GM21723 (cell line): ENCODE measurements at regions not wholly inside any gene's neighbourhood (a gene's known extent, or its start where the extent isn't known, plus 50 kb on each side); places are given as distances from the start of the nearest gene placed in this dataset.
"Not testable (repeated sequence)": the region's sequence is repeated elsewhere in the genome, so short reads cannot be mapped to it uniquely, and the experiment has no call there.

ENCODE experiments used
- ATAC-seq: cut with Tn5 transposase; IDR thresholded peaks from one replicate; pipeline ENCODE4 v1.9.1; 2021; ENCODE audit warnings: mild to moderate bottlenecking, moderate library complexity; ENCODE audit not compliant: unreplicated experiment

DNA sequence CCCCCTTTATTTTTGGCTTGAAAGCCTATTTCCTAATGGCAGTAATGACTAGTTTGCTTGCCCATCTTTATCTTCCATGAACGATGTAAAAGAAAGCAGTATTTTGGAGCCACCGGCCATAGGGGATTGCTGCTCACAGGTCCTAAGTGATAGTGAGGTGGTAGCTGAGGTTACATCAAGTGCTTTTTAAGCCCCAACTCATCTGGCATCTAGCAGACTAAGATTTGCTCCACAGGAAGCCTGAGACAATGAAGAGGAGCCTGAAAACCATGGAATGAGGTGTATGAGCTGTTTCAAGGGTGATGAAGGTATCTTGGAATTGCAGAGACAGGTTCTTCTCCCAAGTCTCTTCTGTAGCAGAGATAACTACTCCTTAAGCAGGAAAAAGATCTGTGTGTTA lies 496.3 kb downstream of the XPNPEP1 start:
- no peak for ATAC-seq

GRCh38 chr10:109418795-109419194 lies 504.5 kb downstream of the XPNPEP1 start:
- ATAC-seq = no peak

GRCh38 chr10:109417803-109418202 lies 505.5 kb downstream of the XPNPEP1 start:
- ATAC-seq = no peak

GRCh38 chr10:109412353-109412752 lies 511.0 kb downstream of the XPNPEP1 start:
- ATAC-seq = no peak

- no peak for ATAC-seq
These were observed 511.4 kb downstream of the XPNPEP1 start for GRCh38 chr10:109411917-109412316.

- no peak for ATAC-seq
These were observed 518.0 kb downstream of the XPNPEP1 start for GRCh38 chr10:109405338-109405737.

GRCh38 chr10:109403551-109403950 lies 519.8 kb downstream of the XPNPEP1 start:
- ATAC-seq = no peak

GRCh38 chr10:109393425-109393824 lies 529.9 kb downstream of the XPNPEP1 start:
- ATAC-seq = no peak

- ATAC-seq = no peak
These were observed 536.4 kb downstream of the XPNPEP1 start for GRCh38 chr10:109386921-109387320.

DNA sequence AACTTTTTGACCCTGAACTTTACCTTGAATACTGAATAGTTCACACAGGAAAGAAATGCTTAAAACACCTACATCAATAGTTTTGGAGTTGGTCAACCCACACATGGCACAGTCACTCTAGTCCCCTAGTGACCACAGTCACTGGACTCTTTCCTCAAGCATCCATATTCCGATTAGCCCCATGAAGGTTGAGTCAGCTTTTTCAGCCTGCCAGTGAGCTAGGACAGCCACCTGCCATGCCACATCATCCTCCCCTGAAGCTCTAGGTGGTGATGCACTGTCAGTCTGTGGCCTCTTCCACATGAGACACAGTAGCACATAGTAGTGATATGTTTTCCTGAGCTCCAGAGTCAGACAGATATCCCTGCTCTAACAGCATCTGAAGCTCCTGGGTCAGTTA lies 537.2 kb downstream of the XPNPEP1 start:
- no peak for ATAC-seq

DNA sequence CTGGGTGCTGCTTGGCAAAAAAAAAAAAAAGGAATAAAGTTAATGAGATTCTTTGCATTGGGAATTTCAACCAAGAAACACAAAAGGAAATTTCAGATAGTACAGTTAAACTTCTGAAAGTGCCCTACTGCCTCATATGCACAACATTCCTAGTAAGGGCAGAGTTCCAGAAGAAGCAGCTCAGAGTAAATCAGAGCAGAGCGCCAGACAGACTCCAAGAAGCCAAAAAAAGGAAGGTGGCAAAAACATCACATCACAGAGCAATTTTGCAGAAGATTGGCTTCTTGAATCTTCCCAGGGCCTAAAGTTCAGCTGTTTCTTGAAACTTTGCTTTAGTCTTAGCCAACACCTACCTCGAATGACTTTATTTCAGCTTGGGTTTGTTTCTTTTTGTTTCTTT lies 544.1 kb downstream of the XPNPEP1 start:
- ATAC-seq = no peak

DNA sequence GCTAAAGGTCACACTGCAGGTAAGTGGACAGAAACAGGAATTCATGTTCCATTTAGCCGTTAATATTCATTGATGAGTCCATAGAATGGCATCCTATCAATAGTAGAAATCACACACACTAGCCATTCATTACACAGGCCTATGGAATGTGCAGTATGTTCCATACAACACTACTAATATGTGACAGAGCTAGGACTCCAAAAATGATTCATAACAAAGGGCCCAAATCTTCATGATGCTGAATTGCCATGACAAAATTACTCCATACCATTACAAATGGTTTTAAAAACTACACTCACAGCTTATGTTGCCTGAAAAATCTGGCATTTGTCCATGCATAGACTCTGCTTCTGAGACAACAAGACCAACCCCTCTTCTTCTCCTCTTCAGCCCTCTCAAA lies 549.1 kb downstream of the XPNPEP1 start:
- no peak for ATAC-seq

DNA sequence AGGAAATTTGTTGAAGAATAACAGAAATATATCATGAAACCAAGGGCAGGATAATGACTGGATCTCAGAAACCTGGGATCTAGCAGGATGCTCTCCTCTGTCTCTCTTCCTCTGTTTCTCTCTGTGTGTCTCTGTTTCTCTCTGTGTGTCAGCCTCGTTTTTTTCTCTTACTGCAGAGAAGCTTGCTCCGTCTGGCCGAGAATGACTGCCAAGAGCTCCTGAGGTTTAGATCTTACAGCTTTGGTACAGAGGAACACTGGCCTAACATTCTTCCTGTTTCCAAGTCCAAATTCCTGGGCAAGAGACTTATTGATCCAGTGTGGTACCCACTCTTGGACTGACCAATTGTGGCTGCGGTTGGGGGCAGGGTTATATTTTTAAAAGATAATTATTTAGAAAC lies 564.0 kb downstream of the XPNPEP1 start:
- no peak for ATAC-seq

GRCh38 chr10:109358325-109358724 lies 565.0 kb downstream of the XPNPEP1 start:
- no peak for ATAC-seq

- no peak for ATAC-seq
These were observed 575.0 kb downstream of the XPNPEP1 start for GRCh38 chr10:109348324-109348723.

DNA sequence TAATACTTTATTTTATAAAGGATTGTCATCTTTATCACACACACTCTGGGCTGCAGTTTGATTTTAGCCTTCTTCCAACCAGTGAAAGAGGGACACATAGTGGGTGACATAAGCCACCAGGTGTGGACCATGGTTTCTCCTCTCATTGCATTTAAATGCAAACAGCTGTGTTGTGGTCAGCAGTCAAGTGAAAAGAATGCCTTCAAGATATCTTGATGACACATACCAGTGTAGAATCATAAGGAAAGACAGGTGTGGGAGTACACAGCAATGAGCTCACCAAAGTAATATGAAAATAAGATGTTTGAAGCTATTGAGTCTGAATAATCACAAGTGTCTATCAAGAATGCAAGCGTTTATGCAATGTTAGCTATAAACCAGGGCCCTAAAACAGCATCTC lies 580.0 kb downstream of the XPNPEP1 start:
- ATAC-seq = no peak

GRCh38 chr10:109341986-109342385 lies 581.3 kb downstream of the XPNPEP1 start:
- ATAC-seq = no peak

GRCh38 chr10:109328001-109328400 lies 595.3 kb downstream of the XPNPEP1 start:
- no peak for ATAC-seq

GRCh38 chr10:109327266-109327665 lies 596.0 kb downstream of the XPNPEP1 start:
- no peak for ATAC-seq

GRCh38 chr10:109324721-109325120 lies 598.6 kb downstream of the XPNPEP1 start:
- ATAC-seq = no peak

- no peak for ATAC-seq
These were observed 605.5 kb downstream of the XPNPEP1 start for GRCh38 chr10:109317746-109318366.

DNA sequence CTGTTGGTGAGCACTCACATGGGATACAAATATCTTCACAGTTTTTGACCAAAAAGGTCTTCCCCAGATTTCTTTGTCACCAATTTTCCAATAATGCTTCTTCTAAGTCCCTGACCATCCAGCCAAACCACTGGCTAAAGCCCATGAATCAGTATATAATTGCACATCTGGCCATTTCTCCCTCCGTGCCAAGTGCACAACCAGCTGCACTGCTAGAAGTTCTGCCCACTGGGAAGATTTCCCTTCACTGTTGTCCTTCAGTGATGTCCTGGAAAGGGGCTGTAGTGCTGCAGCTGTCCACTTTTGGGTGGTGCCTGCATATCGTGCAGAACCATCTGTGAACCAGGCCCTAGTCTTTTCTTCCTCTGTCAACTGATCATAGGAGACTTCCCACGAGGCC lies 609.3 kb downstream of the XPNPEP1 start:
- ATAC-seq = not testable (repeated sequence)

DNA sequence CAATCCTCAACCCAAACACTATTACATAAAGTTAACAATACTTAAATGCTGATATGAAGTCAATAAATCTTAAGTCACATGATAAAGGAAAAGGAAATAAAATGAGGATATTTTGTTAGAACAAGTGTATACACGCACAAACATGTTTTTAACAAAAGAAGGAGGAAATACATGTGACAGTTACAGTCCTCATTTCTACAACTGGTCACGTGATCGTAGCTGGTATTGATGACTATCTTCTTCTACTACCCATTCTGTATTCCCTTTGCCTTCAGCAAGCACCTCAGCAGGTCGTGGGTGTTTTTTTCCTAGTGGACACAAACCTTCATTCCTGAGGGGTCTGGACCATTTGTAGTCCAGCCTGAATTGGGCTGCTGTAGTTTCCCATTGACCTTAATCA lies 610.8 kb downstream of the XPNPEP1 start:
- ATAC-seq = not testable (repeated sequence)
